IPS DF 19.7 (cell line): ENCODE measurements at regions not wholly inside any gene's neighbourhood (a gene's known extent, or its start where the extent isn't known, plus 50 kb on each side); places are given as distances from the start of the nearest gene placed in this dataset.

Source experiments
- DNase-seq: peaks from one replicate; pipeline ENCODE4 v3.0.0-alpha.2; 2013; ENCODE audit warnings: low read depth, low spot score

DNA sequence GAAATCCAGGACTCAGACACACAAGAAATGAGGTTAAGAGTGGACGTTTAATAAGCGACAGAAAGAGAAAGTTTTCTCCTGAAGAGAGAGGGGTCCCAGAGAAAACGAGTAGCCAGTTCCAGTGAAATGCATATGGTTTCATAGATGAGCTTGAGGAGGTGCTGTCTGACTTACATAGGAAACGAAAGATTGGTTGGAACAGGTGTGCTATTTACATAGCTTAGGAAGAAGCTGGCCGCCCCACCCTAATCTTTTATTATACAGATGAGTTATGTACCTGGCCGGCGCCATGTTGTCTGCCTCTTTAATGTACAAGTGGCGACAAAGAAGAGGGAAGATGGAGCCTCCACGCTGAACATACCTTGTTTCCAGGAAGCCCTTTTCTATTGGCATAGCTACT is 223.0 kb downstream of the SLC6A15 start:
- peak; percentile 79 for DNase-seq

- no peak for DNase-seq
Observed at GRCh38 chr12:84685379-84685778, 227.2 kb downstream of the SLC6A15 start.

GRCh38 chr12:84676787-84677186 is 235.8 kb downstream of the SLC6A15 start:
- DNase-seq: no peak

- DNase-seq: no peak
Observed at GRCh38 chr12:84661786-84662185, 250.8 kb downstream of the SLC6A15 start.

- DNase-seq: no peak
Observed at GRCh38 chr12:84660139-84660538, 252.5 kb downstream of the SLC6A15 start.

GRCh38 chr12:84658877-84659276 is 253.7 kb downstream of the SLC6A15 start:
- DNase-seq: no peak

DNA sequence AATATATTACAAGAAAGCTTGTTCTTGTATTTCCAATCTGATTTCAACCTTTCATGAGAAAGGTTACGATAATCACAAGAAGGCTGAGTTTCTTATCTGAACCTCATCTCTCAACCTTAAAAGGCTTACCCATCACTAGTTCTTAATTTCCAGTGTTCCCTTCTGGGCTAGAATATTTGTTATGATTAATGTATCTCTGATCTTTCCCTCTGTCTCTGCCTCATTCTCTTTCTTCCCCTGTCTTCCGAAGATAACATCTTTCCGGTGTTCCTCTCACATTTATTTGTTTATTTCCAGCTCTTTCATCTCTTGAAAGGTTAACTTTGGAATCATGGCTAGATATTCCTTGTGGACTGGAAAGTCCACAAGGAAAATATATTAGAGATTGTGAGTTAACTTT is 255.9 kb downstream of the SLC6A15 start:
- no peak for DNase-seq

DNA sequence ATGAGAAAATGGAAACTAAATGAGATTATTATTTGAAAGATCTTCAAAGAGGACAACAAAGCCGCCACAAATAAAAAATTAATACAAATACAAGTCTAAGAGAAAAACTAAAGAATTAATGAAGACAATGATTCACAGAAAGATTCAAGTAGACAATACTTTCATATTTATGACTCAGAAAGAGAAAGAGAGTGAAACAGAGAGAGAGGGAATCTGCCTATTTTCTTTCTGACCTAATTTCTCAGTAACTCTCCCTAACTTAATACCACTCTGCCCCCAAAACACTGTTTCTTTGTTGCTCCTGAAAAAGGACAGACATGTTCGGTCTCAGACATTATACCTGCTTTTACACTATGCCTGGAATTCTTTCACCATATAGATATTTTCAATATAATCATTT is 259.1 kb downstream of the SLC6A15 start:
- no peak for DNase-seq

DNA sequence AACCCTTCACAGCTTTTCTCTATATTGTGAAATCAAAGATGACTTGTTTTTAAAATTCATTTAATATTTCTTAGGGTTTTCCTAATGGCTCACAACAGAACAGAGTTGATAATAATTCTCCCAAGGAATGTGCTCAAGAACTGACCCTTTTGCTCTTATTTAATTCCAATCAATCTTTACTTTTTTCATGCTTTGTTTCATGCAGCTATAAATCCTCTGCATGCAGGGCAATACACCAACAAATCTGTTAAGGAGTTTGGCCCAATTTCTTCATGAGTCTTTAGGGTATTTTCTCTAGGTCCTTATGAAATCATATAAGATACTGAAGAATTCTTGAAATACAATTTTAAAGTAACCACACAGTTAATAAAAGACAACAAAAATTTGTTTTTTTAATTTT is 264.2 kb downstream of the SLC6A15 start:
- DNase-seq: no peak

DNA sequence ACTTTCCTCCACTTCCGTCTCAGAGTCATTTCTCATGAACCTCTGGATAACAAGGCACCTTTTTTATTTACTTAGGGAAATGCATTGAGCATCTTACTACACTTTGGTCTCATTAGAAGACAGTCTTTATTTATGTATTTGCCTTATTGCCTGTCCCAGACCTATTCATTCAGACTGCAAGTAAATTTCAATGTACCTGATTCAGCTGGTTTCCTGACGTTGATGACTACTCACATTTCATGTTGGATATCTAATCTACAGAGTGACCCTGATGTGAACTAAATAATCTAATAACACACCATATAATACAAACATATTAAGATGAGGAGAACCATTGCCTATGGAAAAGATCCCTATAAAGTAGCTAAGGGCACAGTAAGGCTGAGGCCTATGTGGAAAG is 267.7 kb downstream of the SLC6A15 start:
- no peak for DNase-seq

DNA sequence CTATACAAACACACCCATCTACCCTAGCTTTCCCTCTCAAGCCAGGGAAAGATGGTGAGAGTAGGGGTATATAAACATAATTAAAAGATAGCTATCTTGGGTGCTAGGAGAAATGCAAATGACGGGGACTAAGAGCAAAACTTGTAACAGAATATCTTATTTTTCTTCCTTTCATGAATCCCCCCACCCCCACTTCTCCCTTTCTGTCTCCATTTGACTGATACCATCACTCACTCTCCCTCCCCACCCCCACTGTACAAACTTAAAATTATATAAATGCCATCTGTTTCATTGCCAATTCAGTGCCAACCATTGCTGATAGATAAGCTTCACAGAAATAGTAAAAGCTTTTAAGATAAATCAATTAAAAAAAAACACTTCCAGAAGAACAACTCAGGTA is 268.6 kb downstream of the SLC6A15 start:
- DNase-seq: no peak

- no peak for DNase-seq
Observed at GRCh38 chr12:84641940-84642545, 270.6 kb downstream of the SLC6A15 start.

GRCh38 chr12:84638811-84639368 is 273.7 kb downstream of the SLC6A15 start:
- DNase-seq: no peak

DNA sequence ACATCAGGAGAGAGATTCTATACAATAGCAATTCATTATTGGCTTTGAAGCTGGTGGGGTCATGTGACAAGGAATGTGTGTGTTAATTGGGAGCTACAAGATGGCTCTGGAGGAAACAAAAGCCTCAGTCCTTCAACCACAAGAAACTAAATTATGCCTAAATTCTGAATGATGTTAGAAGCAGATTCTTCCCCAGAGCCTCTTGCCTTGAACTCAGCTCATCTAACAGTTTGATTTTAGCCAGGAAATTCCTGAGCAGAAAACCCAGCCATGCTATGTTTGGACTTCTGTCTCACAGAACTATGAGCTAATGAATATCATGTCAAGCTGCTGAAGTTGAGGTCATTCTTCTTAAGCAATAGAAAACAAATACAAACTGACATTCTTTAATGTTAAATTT is 274.7 kb downstream of the SLC6A15 start:
- no peak for DNase-seq

GRCh38 chr12:84636801-84637290 is 275.8 kb downstream of the SLC6A15 start:
- DNase-seq: no peak

GRCh38 chr12:84634526-84634925 is 278.1 kb downstream of the SLC6A15 start:
- DNase-seq: no peak

GRCh38 chr12:84632556-84632955 is 280.0 kb downstream of the SLC6A15 start:
- no peak for DNase-seq

GRCh38 chr12:84631020-84631419 is 281.6 kb downstream of the SLC6A15 start:
- DNase-seq: no peak

- DNase-seq: no peak
Observed at GRCh38 chr12:84627593-84627992, 285.0 kb downstream of the SLC6A15 start.

DNA sequence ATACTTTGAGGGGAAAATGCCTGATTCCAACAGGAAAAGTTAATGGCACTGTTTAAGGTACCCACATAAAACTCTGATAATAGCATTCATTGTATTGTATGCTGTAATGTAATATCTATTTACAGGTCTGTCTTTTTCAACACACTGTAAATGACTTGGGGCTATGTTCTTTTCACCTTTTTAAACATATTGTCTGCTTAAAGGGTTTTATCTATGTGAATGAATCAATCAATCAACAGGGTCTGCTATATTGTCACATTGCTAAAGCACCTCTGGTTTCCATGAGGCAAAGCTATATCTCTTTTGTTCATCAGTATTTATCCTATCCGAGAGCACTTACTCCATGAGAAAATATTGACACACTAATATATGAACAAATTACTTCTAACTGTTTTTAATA is 288.0 kb downstream of the SLC6A15 start:
- no peak for DNase-seq

DNA sequence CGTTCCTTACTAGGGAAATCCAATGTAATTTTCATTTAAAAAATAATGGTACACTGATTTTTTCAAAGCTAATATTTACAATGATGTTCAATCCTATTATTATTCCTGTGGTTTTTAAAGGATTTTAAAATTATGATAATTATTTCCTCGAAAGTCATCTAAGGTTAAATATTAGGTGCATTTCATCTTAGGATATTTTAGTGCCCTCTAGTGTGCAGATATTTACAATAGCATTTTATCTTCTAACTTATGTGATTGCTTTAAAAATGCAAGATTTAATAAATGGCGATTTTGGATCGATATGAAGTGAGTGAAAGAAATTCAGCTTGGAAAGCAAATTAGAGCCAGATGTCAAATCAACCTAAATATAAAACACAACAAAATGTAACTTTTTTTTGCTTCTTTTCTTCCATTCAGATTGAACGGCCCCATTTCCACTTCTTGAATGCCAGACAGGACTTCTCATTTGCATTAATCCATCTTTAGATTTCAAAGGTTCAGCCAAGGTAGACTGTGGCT is 293.5 kb downstream of the SLC6A15 start:
- no peak for DNase-seq

GRCh38 chr12:84607170-84607819 is 305.3 kb downstream of the SLC6A15 start:
- no peak for DNase-seq

GRCh38 chr12:84605983-84606382 is 306.6 kb downstream of the SLC6A15 start:
- no peak for DNase-seq
